Gastroesophageal sphincter (tissue), 3 donors: ENCODE measurements at regions not wholly inside any gene's neighbourhood (a gene's known extent, or its start where the extent isn't known, plus 50 kb on each side); places are given as distances from the start of the nearest gene placed in this dataset.

Source experiments
- CTCF ChIP-seq, 4 experiments: fragments of 200-600 bp in 2 of 4; fragments of 450-650 bp in 2 of 4; sonication (generic) in 1 of 4; IDR thresholded peaks; one replicate each; pipeline ENCODE4 v1.5.1; 2017 to 2019; ENCODE audit warnings: antibody characterized with exemption in 4 of 4, mild to moderate bottlenecking in 2 of 4, moderate library complexity in 2 of 4
- POLR2A ChIP-seq, 2 donors: fragments of 450-650 bp; IDR thresholded peaks; one replicate each; pipeline ENCODE4 v1.6.1; 2017; ENCODE audit warnings: antibody characterized with exemption in 2 of 2, mild to moderate bottlenecking in 2 of 2, moderate library complexity in 1 of 2

GRCh38 chr6:113127786-113128419 lies 729.2 kb upstream of the MARCKS start:
- TF ChIP-seq CTCF (IDR thresholded peaks at IDR 0.05), result no peak
- no peak for TF ChIP-seq POLR2A (IDR thresholded peaks at IDR 0.05)
